HepG2 (cell line): ENCODE measurements at regions not wholly inside any gene's neighbourhood (a gene's known extent, or its start where the extent isn't known, plus 50 kb on each side); places are given as distances from the start of the nearest gene placed in this dataset.

Source experiments
- ATAC-seq: fragments of 200-7000 bp; cut with Tn5 transposase; 3 replicates; pipeline ENCODE4 v1.9.1; 2020; ENCODE audit warnings: mild to moderate bottlenecking, moderate library complexity
- BruUV-seq: library from RNA; stranded (reverse); fragments of 400-500 nt; replicated peaks from 2 replicates; lab custom pipeline; 2021; lab: Mats Ljungman, UMichigan
- CTCF ChIA-PET: fragments of 300-600 bp; formaldehyde crosslinking; extraction: SDS; loops from one replicate; lab custom pipeline; 2021; ENCODE audit warnings: low total read pairs, inconsistent platforms, low intra/inter-chr PET ratio; lab: Yijun Ruan, JAX
- POLR2A ChIA-PET: fragments of 350-600 bp; sonication (Branson Sonifier 250); formaldehyde crosslinking; loops from one replicate; lab custom pipeline; 2020; ENCODE audit warnings: antibody characterized with exemption, inconsistent platforms; lab: Yijun Ruan, JAX
- DNase-seq: peaks from one replicate; pipeline ENCODE4 v3.0.0-alpha.2; 2015; ENCODE audit warnings: low spot score
- FAIRE-seq: peaks from 3 replicates; lab custom pipeline; 2011; peaks lifted over from hg19 to GRCh38; lab: Jason Lieb, UNC
- H2AFZ ChIP-seq: one replicate; pipeline ENCODE4 v1.6.1; 2011; ENCODE audit warnings: low read length, inconsistent platforms
- H3K27ac ChIP-seq: fragments of 300-600 bp; 3 replicates; pipeline ENCODE4 v1.8.0; 2011; ENCODE audit warnings: mixed run types, mild to moderate bottlenecking, mixed read lengths, low read length, inconsistent platforms; ENCODE audit not compliant: insufficient read depth; ENCODE audit errors: extremely low read length
- H3K27me3 ChIP-seq, 2 experiments: fragments of 200-600 bp in 1 of 2; 2 replicates in 1 of 2; 3 replicates in 1 of 2; pipeline versions ENCODE4 v1.6.0 to v1.8.0; 2011; ENCODE audit warnings: low read length in 2 of 2, mild to moderate bottlenecking in 2 of 2, moderate library complexity in 2 of 2, inconsistent platforms in 1 of 2; ENCODE audit not compliant: insufficient read depth in 2 of 2, control insufficient read depth in 1 of 2
- H3K36me3 ChIP-seq, 2 experiments: fragments of 200-600 bp in 1 of 2; replicated peaks in 1 of 2; 2 replicates in 1 of 2; 3 replicates in 1 of 2; pipeline versions ENCODE4 v1.5.1 to v1.8.0; 2011; ENCODE audit warnings: low read length in 2 of 2, inconsistent platforms in 1 of 2; ENCODE audit not compliant: insufficient read depth in 2 of 2, control insufficient read depth in 1 of 2
- H3K4me1 ChIP-seq: 2 replicates; pipeline ENCODE4 v1.5.1; 2012; ENCODE audit warnings: low read length, inconsistent platforms; ENCODE audit not compliant: insufficient read depth
- H3K4me2 ChIP-seq: 2 replicates; pipeline ENCODE4 v1.6.0; 2011; ENCODE audit warnings: low read depth, low read length, inconsistent platforms
- H3K4me3 ChIP-seq, 3 experiments: fragments of 200-600 bp in 1 of 3; sonication (generic), shearing (Covaris generic) in 1 of 3; replicated peaks in 1 of 3; 2 replicates each; pipeline ENCODE4 v1.5.1; 2011 to 2016; ENCODE audit warnings: low read length in 3 of 3, inconsistent platforms in 2 of 3, low read depth in 2 of 3, mild to moderate bottlenecking in 2 of 3, control low read depth in 1 of 3, mixed read lengths in 1 of 3; ENCODE audit not compliant: insufficient read depth in 1 of 3
- H3K79me2 ChIP-seq: one replicate; pipeline ENCODE4 v1.6.1; 2011; ENCODE audit warnings: low read length, inconsistent platforms; ENCODE audit not compliant: insufficient read depth
- H3K9ac ChIP-seq: 2 replicates; pipeline ENCODE4 v1.6.0; 2011; ENCODE audit warnings: mild to moderate bottlenecking, low read depth, low read length, inconsistent platforms; ENCODE audit not compliant: insufficient read depth
- H3K9me3 ChIP-seq: 2 replicates; pipeline ENCODE4 v1.5.1; 2012; ENCODE audit warnings: mild to moderate bottlenecking, low read length
- H4K20me1 ChIP-seq: 2 replicates; pipeline ENCODE4 v1.6.0; 2011; ENCODE audit warnings: inconsistent platforms, mild to moderate bottlenecking, low read length, moderate library complexity; ENCODE audit not compliant: insufficient read depth
- CHD2 ChIP-seq: IDR thresholded peaks from 2 replicates; pipeline ENCODE4 v1.6.1; 2011; ENCODE audit warnings: low read depth, low read length, improper control_type of control experiment
- GTF3A ChIP-seq: sonication (generic); formaldehyde crosslinking; conservative IDR thresholded peaks from 2 replicates; pipeline ENCODE4 v1.4.0; 2020; ENCODE audit warnings: mild to moderate bottlenecking, missing genetic modification reagents
- HMG20B ChIP-seq: conservative IDR thresholded peaks from 2 replicates; pipeline ENCODE4 v1.6.1; 2016; ENCODE audit warnings: missing genetic modification reagents, missing compliant biosample characterization
- IRF9 ChIP-seq: sonication (generic); formaldehyde crosslinking; IDR thresholded peaks from 2 replicates; pipeline ENCODE4 v1.8.0; 2022; ENCODE audit warnings: missing genetic modification reagents, mild to moderate bottlenecking, borderline replicate concordance
- KDM3A ChIP-seq: IDR thresholded peaks from 2 replicates; pipeline ENCODE4 v1.6.1; 2018; ENCODE audit warnings: low read depth, missing compliant biosample characterization
- MIER3 ChIP-seq: IDR thresholded peaks from 2 replicates; pipeline ENCODE4 v1.6.1; 2016; ENCODE audit warnings: missing compliant biosample characterization, borderline replicate concordance
- MXD1 ChIP-seq: sonication (generic); formaldehyde crosslinking; IDR thresholded peaks from 2 replicates; pipeline ENCODE4 v1.4.0; 2020; ENCODE audit warnings: mild to moderate bottlenecking, missing genetic modification reagents
- MYPOP ChIP-seq: sonication (generic); formaldehyde crosslinking; IDR thresholded peaks from 2 replicates; pipeline ENCODE4 v1.8.1; 2023; ENCODE audit warnings: mild to moderate bottlenecking, moderate library complexity, missing genetic modification reagents
- NFIB ChIP-seq: sonication (generic); formaldehyde crosslinking; IDR thresholded peaks from 2 replicates; pipeline ENCODE4 v1.9.0; 2021; ENCODE audit warnings: missing genetic modification reagents, mild to moderate bottlenecking, borderline replicate concordance
- PHF20 ChIP-seq: sonication (generic); formaldehyde crosslinking; IDR thresholded peaks from 2 replicates; pipeline ENCODE4 v1.5.0; 2020; ENCODE audit warnings: mild to moderate bottlenecking, missing genetic modification reagents
- SKIL ChIP-seq: sonication (generic); formaldehyde crosslinking; IDR thresholded peaks from 2 replicates; pipeline ENCODE4 v1.8.0; 2022; ENCODE audit warnings: missing genetic modification reagents, mild to moderate bottlenecking, moderate library complexity, borderline replicate concordance
- ZNF34 ChIP-seq: sonication (generic); formaldehyde crosslinking; IDR thresholded peaks from 2 replicates; pipeline ENCODE4 v1.4.0; 2020; ENCODE audit warnings: mild to moderate bottlenecking, missing genetic modification reagents, borderline replicate concordance
- WGBS: methylation state at CpG from one replicate; pipeline ENCODE4 v1.1.6; 2017; ENCODE audit warnings: low lambda C conversion rate; 5-methylcytosine and 5-hydroxymethylcytosine counted together
- in situ Hi-C: cut with HindIII; loops from 2 replicates; pipeline ENCODE4 v1.10.0; 2017; ENCODE audit warnings: low pct_unique_long_range_greater_than_20kb; ENCODE audit not compliant: extremely low pct_ligation_motif_present
- intact Hi-C: fragments of 100-400 bp; cut with micrococcal nuclease; formaldehyde crosslinking; loops from one replicate; pipeline ENCODE4 v1.10.0; 2022; ENCODE audit not compliant: unreplicated experiment

GRCh38 chr20:51327251-51327841, 215.2 kb downstream of the NFATC2 start:
- ChIA-PET CTCF (interaction anchor here (1.3 to 5.3 kb wide), 2 partner anchors 339 to 346 kb away, joined by 5 to 40 read pairs; no protein-coding TSS in a partner anchor), POLR2A (no interaction called here)
- no peaks in the 10 kb centered on the region for H3K79me2 ChIP-seq
- BruUV-seq, result no TSS peak
- intact Hi-C loops, result no loop called here
- no peak for TF ChIP-seq KDM3A (CRISPR knock-in tag)
- TF ChIP-seq NFIB (CRISPR knock-in tag), result no peak
- TF ChIP-seq MXD1 (CRISPR knock-in tag), result no peak
- TF ChIP-seq HMG20B (CRISPR knock-in tag), result no peak
- no peak for TF ChIP-seq GTF3A (CRISPR knock-in tag)
- TF ChIP-seq IRF9, result no peak
- no peak for TF ChIP-seq CHD2
- TF ChIP-seq PHF20 (CRISPR knock-in tag), result no peak
- no peak for TF ChIP-seq SKIL (CRISPR knock-in tag)
- TF ChIP-seq MIER3 (CRISPR knock-in tag), result no peak
- no peak for TF ChIP-seq ZNF34 (CRISPR knock-in tag)
- TF ChIP-seq MYPOP, result no peak
- no peak for DNase-seq
- H3K36me3 ChIP-seq, result no peaks in the 10 kb centered on the region
- in situ Hi-C loops, result no loop called here
- peaks cover 3 to 31% of the 10 kb centered on the region in 2 experiments; a peak in 3 of 5 replicates for H3K27me3 ChIP-seq
- H2AFZ ChIP-seq, result no peak overlapping the region
- ATAC-seq, result no peak
- H3K4me2 ChIP-seq, result no peak overlapping the region
- H3K4me1 ChIP-seq, result no peaks in the 10 kb centered on the region
- no peaks in the 10 kb centered on the region for H3K9me3 ChIP-seq
- H3K27ac ChIP-seq, result no peak overlapping the region
- no peak overlapping the region for H3K4me3 ChIP-seq
- no peak overlapping the region for H3K9ac ChIP-seq
- no peak for FAIRE-seq
- WGBS, result 25% methylated on average over 17 of the region's 17 CpGs
- no peaks in the 10 kb centered on the region for H4K20me1 ChIP-seq
